Mucosa of gallbladder (tissue), 1 donor: ENCODE measurements at regions not wholly inside any gene's neighbourhood (a gene's known extent, or its start where the extent isn't known, plus 50 kb on each side); places are given as distances from the start of the nearest gene placed in this dataset.
A peak's percentile ranks its signal among the peaks of the same experiment; 100 is the strongest.
"Not testable (repeated sequence)": the region's sequence is repeated elsewhere in the genome, so short reads cannot be mapped to it uniquely, and the experiment has no call there.

Experiments
- DNase-seq: peaks from one replicate; pipeline ENCODE4 v3.0.0-alpha.2; 2020; ENCODE audit warnings: low spot score
- donor health status: DM: no; HTN: no; CAD: no.

DNA sequence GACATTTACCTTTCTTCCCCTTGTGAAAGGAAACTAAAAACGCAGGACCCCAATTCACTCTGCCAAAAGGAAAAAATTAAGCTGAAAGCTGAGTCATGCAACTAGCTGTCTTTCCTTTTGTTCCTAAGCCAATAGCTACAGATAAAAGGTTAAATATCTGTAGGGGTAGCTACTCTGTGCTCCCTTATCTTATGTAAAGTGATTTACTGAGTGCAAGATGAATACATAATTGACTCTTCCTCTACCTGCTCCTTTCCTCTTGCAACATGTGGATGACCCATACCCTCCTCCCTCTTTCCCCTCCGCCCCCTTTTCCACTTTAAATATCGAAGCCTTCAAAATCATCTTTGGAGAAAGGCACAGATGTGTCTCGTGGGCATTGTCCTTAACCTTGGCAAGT is 68.0 kb upstream of the ZNF157 start:
- DNase-seq = no peak

DNA sequence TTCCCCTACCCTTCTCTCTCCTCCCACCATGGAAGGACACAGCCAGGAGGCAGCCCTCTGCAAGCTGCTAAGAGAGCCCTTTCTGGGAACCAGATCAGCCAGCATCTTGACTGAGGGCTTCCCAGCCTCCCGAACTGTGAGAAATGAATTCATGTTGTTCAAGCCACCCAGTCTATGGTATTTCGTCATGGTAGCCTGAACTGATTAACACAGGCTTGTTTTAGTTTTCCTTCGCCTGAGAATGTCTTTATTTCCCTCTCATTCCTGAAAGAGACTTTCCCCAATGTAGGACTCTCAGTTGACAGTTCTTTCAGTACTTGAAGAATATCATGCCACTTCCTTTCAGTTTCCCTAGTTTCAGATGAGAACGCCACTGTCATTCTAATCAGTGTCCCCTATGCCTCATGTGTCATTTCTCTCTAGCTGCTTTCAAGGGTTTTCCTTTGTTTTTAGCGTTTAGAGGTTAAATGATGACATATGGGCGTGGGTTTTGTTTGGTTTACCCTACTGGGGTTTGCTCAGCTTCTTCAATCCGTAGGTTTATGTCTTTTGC is 63.8 kb upstream of the ZNF157 start:
- DNase-seq = not testable (repeated sequence)

DNA sequence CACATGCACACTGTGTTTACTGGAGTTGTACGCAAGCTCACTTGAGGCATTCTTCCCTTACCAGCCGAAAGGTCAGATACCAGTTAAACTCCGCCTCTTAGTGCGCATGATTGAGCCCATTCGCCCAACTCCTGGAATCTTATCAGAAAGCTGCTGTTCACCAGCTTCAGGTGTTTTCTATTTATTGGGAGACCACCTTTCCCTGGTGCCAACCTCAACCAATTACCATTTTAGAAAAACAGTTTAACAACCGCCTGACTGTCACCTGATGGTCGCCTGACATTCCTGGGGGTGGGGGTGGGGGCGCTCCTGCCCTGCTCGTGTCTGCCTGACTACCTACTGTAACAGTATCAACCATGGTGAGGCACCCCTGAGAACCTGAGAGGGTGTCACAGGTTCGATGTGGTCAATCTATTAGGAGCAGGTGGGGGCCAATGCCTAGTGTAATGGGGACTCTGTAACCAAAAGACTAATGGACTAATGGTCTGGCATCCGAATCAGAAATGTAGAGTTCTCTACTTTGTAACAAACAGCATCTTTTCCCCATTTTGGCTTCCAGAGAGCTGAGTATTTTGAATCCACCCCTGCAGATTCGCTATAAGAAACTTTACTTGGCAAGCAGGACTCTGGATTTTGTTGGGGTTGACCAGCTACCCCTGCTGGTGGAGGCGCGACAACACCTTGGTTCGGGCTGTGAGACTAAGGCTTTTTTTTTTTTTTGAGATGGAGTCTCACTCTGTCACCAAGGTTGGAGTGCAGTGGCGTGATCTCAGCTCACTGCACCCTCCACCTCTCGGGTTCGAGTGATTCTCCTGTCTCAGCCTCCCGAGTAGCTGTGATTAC is 58.2 kb upstream of the ZNF157 start:
- DNase-seq = peak; percentile 34

DNA sequence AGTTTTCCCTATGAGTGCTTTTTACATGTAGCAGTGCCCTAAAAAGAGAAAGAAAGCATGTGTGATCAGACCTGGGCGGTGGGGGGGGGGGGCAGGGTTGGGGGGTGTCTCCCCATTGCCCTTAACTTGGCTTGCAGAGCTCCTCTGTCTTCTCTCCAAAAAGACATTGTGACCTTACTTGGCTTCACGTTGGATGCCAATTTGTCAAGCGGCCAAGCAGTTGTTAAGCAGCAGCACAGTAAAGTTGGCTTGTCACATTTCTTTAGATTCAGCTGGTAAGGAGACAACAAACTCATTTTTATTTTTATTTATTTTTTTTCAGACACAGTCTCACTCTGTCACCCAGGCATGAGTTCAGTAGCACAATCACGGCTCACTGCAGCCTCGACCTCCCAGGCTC is 57.3 kb upstream of the ZNF157 start:
- DNase-seq = no peak

DNA sequence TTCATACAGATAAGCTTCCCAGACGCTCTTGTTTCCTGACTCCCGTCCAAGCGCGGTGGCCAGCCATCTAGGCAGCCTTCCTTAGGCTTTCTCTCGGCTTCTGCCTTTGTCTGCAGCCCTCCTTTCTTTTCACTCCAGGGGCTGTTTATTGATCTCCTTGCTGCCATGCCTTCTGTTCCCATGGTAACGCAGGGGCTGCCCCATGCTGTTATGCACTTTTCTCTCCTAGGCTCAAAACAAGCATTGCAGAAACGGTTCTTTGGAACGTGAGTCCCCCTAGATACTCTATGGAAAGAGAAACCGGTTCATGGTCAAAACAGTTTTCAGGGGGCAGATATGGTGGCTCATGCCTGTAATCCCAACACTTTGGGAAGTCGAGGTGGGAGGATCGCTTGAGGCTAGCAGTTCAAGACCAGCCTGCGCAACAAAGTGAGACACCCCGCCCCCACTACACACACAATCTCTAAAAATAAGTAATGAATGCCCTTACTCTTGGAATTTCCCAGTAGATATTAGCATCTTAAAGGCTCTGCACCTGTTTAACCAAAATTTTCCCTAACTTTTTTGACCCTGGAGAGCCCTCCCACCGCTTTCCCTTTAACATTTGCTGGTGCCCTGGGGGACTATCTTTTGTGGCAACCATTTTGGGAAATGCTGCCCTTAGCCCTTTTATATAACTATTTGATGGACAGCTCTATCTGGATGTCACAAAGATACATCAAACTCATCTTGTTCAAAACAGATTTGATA is 53.9 kb upstream of the ZNF157 start:
- DNase-seq = no peak
